Cardiac fibroblast (primary cell): ENCODE measurements at regions not wholly inside any gene's neighbourhood (a gene's known extent, or its start where the extent isn't known, plus 50 kb on each side); places are given as distances from the start of the nearest gene placed in this dataset.

Experiments
- DNase-seq, 2 donors: peaks; one replicate each; pipeline versions ENCODE4 v3.0.0 to v3.0.0-alpha.2; 2010; ENCODE audit warnings: low read depth in 2 of 2
- H3K4me3 ChIP-seq, 2 donors: replicated peaks in 1 of 2; 1 replicate in 1 of 2; 2 replicates in 1 of 2; pipeline ENCODE4 v1.5.1; 2011; ENCODE audit warnings: low read depth in 2 of 2, low read length in 2 of 2, mild to moderate bottlenecking in 2 of 2, moderate library complexity in 1 of 2
- TF ChIP-seq, protein P1 (sequence below): IDR thresholded peaks from one replicate; pipeline ENCODE4 v1.5.1; 2011; ENCODE audit warnings: low read depth, mild to moderate bottlenecking, low read length, inconsistent platforms

DNA sequence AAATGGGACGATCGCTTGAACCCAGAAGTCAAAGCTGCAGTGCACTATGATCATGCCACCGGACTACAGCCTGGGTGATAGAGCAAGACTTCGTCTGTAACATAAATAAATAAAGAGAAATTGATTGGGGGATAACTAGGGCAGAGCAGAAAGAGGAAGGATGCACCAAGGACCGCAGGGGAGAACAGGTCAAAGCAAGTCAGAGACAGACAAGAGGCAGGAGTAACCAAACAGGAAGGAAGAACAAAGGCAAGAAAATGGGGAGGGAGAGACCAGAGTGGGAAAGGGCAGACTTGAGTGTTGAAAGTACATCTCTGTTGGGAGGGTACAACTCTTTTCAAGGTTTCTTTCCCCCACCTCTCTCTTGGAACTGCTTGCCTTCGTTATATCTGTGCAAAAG lies 50.8 kb upstream of the ELK3 start:
- no peak for DNase-seq
- TF ChIP-seq, protein P1, sequence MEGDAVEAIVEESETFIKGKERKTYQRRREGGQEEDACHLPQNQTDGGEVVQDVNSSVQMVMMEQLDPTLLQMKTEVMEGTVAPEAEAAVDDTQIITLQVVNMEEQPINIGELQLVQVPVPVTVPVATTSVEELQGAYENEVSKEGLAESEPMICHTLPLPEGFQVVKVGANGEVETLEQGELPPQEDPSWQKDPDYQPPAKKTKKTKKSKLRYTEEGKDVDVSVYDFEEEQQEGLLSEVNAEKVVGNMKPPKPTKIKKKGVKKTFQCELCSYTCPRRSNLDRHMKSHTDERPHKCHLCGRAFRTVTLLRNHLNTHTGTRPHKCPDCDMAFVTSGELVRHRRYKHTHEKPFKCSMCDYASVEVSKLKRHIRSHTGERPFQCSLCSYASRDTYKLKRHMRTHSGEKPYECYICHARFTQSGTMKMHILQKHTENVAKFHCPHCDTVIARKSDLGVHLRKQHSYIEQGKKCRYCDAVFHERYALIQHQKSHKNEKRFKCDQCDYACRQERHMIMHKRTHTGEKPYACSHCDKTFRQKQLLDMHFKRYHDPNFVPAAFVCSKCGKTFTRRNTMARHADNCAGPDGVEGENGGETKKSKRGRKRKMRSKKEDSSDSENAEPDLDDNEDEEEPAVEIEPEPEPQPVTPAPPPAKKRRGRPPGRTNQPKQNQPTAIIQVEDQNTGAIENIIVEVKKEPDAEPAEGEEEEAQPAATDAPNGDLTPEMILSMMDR, result no peak
- H3K4me3 ChIP-seq, result no peak overlapping the region

DNA sequence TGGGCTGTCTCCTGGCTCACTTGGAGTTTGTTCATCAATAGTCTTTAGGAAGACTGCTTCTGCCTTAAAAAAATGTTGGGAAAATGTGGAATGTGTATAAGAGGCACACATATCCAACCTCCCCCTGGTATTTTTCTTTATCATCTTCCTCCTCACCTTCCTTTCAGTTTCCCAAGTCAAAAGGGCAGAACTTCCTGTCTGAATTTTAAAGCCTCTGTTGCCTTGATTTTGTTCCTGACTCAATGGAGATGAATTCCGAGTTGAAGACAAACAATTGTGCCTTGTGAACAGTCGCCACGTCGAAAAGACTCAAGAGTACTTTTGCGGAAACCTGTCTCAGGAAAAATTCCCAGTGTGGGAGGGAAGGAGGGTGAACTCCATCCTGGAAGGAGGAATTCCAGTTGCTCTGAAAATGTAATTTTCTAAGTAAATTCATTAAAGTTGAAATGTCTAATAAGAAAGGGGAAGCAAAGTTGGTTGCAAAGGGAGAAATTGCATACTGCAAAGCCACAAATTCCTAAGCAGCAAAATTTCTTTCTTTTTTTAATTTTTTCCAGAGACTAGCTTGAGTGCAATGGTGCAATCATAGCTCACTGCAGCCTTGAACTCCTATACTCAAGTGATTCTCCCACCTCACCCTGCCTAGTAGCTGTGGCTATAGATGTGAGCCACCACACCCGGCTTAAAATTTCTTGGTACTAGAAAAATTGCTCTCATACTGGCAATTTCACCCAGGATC lies 50.2 kb upstream of the ELK3 start:
- H3K4me3 ChIP-seq, result no peak overlapping the region
- TF ChIP-seq, protein P1, result no peak
- DNase-seq, result peak; percentile 8 to 16
